OCI-LY1 (cell line): ENCODE measurements at regions not wholly inside any gene's neighbourhood (a gene's known extent, or its start where the extent isn't known, plus 50 kb on each side); places are given as distances from the start of the nearest gene placed in this dataset.

Experiments used
- H2AFZ ChIP-seq: fragments of 200-600 bp; sonication (generic), shearing (Covaris generic); 2 replicates; pipeline ENCODE4 v1.6.0; 2014; ENCODE audit warnings: antibody characterized with exemption, mild to moderate bottlenecking, low read length
- H3F3A ChIP-seq: fragments of 200-600 bp; sonication (generic), shearing (Covaris generic); 2 replicates; pipeline ENCODE4 v1.6.0; 2014; ENCODE audit warnings: mild to moderate bottlenecking, antibody characterized with exemption, low read length, moderate library complexity; ENCODE audit not compliant: insufficient read depth
- H3K27ac ChIP-seq: fragments of 200-600 bp; sonication (generic); 2 replicates; pipeline ENCODE4 v1.5.1; 2014; ENCODE audit warnings: low read length, mixed run types, mild to moderate bottlenecking, low read depth; ENCODE audit not compliant: poor library complexity, severe bottlenecking
- H3K27me3 ChIP-seq: fragments of 200-600 bp; sonication (generic); 2 replicates; pipeline ENCODE4 v1.6.0; 2014; ENCODE audit warnings: antibody characterized with exemption, mild to moderate bottlenecking, low read length, moderate library complexity; ENCODE audit not compliant: insufficient read depth
- H3K36me3 ChIP-seq: fragments of 200-600 bp; sonication (generic); 2 replicates; pipeline ENCODE4 v1.6.1; 2014; ENCODE audit warnings: mild to moderate bottlenecking, antibody characterized with exemption, low read length, moderate library complexity, mixed read lengths; ENCODE audit not compliant: insufficient read depth
- H3K4me1 ChIP-seq: fragments of 200-600 bp; sonication (generic); 2 replicates; pipeline ENCODE4 v1.5.1; 2014; ENCODE audit warnings: mild to moderate bottlenecking, low read length, moderate library complexity; ENCODE audit not compliant: insufficient read depth, severe bottlenecking
- H3K4me2 ChIP-seq: fragments of 200-600 bp; sonication (generic), shearing (Covaris generic); 2 replicates; pipeline ENCODE4 v1.6.1; 2014; ENCODE audit warnings: low read length
- H3K4me3 ChIP-seq: fragments of 200-600 bp; sonication (generic); 2 replicates; pipeline ENCODE4 v1.5.1; 2014; ENCODE audit warnings: low read length, low read depth, mild to moderate bottlenecking, mixed read lengths; ENCODE audit not compliant: poor library complexity, severe bottlenecking
- H3K79me2 ChIP-seq: fragments of 200-600 bp; shearing (Covaris generic); 2 replicates; pipeline ENCODE4 v1.6.1; 2016; ENCODE audit warnings: mixed run types, low read length, mixed read lengths; ENCODE audit not compliant: insufficient read depth
- H3K9ac ChIP-seq: fragments of 200-600 bp; sonication (generic), shearing (Covaris generic); 2 replicates; pipeline ENCODE4 v1.6.1; 2014; ENCODE audit warnings: mild to moderate bottlenecking, low read length, mixed read lengths
- H3K9me2 ChIP-seq: fragments of 200-600 bp; sonication (generic), shearing (Covaris generic); 2 replicates; pipeline ENCODE4 v1.6.1; 2014; ENCODE audit warnings: low read depth, mild to moderate bottlenecking, low read length, mixed read lengths
- H3K9me3 ChIP-seq: fragments of 200-600 bp; shearing (Covaris generic); 2 replicates; pipeline ENCODE4 v1.6.1; 2014; ENCODE audit warnings: low read length, mixed read lengths
- H4K20me1 ChIP-seq: fragments of 200-600 bp; sonication (generic), shearing (Covaris generic); 2 replicates; pipeline ENCODE4 v1.6.0; 2016; ENCODE audit warnings: mild to moderate bottlenecking, low read length; ENCODE audit not compliant: insufficient read depth
- EZH2 ChIP-seq: fragments of 200-600 bp; sonication (generic), shearing (Covaris generic); IDR thresholded peaks from 2 replicates; pipeline ENCODE4 v1.8.0; 2017; ENCODE audit warnings: borderline replicate concordance, mixed run types, mild to moderate bottlenecking, antibody characterized with exemption, low read length, moderate library complexity, mixed read lengths
- TF ChIP-seq, protein P1 (sequence below): fragments of 200-600 bp; sonication (generic), shearing (Covaris generic); IDR thresholded peaks from 2 replicates; pipeline ENCODE4 v1.5.1; 2017; ENCODE audit warnings: mild to moderate bottlenecking, antibody characterized with exemption, low read length, moderate library complexity, mixed read lengths

DNA sequence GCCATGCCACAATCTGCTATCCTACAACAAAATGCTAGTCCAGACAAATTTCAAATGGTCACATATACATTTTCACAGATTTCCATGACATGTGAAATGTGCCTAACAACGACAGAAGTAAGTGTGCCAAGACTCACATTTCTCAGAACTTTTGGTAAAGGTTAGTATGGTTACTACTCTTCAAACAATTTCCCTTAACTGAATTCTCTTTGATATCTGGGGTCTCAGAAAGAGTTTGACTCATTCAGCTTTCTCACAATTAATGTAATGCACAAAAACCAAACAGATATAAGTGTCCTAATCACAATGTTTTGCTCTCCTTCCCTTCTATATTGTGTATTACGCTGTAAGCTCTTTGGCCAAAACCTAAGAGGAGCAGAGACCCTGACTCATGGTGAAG, 122.4 kb upstream of the LEF1 start:
- no peaks in the 10 kb centered on the region for H3K79me2 ChIP-seq
- no peaks in the 10 kb centered on the region for H3K9me2 ChIP-seq
- 0 out of 2 replicates have a peak, but pooled peaks cover 4% of the 10 kb centered on the region for H3K27me3 ChIP-seq
- H4K20me1 ChIP-seq, result no peaks in the 10 kb centered on the region
- H3K9ac ChIP-seq, result no peak overlapping the region
- no peaks in the 10 kb centered on the region for H3K4me1 ChIP-seq
- no peaks in the 10 kb centered on the region for H3K36me3 ChIP-seq
- no peak overlapping the region for H3K4me2 ChIP-seq
- no peak overlapping the region for H3K27ac ChIP-seq
- TF ChIP-seq EZH2, result no peak
- TF ChIP-seq, protein P1, sequence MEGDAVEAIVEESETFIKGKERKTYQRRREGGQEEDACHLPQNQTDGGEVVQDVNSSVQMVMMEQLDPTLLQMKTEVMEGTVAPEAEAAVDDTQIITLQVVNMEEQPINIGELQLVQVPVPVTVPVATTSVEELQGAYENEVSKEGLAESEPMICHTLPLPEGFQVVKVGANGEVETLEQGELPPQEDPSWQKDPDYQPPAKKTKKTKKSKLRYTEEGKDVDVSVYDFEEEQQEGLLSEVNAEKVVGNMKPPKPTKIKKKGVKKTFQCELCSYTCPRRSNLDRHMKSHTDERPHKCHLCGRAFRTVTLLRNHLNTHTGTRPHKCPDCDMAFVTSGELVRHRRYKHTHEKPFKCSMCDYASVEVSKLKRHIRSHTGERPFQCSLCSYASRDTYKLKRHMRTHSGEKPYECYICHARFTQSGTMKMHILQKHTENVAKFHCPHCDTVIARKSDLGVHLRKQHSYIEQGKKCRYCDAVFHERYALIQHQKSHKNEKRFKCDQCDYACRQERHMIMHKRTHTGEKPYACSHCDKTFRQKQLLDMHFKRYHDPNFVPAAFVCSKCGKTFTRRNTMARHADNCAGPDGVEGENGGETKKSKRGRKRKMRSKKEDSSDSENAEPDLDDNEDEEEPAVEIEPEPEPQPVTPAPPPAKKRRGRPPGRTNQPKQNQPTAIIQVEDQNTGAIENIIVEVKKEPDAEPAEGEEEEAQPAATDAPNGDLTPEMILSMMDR, result no peak
- no peak overlapping the region for H2AFZ ChIP-seq
- no peak overlapping the region for H3K4me3 ChIP-seq
- H3F3A ChIP-seq, result no peaks in the 10 kb centered on the region
- no peaks in the 10 kb centered on the region for H3K9me3 ChIP-seq

DNA sequence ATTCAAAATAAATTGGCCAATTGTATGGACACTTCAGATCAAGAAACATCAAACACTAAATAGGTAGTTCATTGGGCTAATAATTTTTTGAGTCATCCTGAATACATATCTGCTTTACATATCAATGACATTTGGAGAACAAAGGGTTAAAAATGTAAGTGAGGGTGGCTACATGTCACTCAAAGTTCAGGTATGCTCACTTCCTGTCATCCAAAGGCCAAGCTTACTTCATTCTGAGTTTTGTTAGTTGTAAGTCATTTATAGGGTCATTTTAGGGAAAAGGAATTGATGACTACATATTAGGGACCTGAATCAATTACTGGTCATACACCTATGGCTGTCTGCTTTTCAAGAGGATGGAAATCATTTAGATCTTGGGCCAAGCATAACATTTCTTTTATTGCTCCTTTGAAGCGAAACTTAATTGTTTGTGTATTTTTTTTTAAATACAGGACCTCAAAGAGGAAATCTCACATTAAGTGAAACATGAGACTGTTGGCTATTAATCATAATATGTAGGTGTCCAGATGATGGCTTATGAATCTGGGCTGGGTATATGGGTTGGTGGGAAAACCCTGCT, 119.2 kb upstream of the LEF1 start:
- TF ChIP-seq, protein P1, result no peak
- no peak for TF ChIP-seq EZH2
- H3K79me2 ChIP-seq, result no peaks in the 10 kb centered on the region
- H2AFZ ChIP-seq, result no peak overlapping the region

DNA sequence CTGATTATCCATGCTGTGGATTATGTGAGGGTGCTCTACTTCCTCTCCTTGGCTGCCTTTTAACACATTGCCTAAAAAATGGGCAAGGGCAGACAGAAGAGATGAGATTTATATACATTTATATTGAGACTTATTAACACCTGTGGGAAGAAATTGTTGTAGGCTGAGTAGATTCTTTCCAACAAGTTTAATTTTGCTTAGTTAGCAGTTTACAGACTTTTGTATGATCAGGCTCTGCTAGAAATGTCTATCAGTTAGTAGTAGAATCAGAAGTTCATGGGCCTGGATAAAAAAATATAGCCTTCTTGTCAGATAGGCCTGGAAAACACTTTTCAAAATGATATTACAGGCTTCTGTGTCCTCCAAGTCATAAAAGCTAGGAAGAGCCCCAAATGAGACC, 111.3 kb upstream of the LEF1 start:
- TF ChIP-seq, protein P1, result no peak
- no peak for TF ChIP-seq EZH2

More for the DNA sequence above, 119.2 kb upstream of the LEF1 start:
- H3K9me3 ChIP-seq, result no peaks in the 10 kb centered on the region
- H3K36me3 ChIP-seq, result no peaks in the 10 kb centered on the region
- no peak overlapping the region for H3K4me3 ChIP-seq
- no peak overlapping the region for H3K9ac ChIP-seq
- no peaks in the 10 kb centered on the region for H3K9me2 ChIP-seq
- no peaks in the 10 kb centered on the region for H3K4me1 ChIP-seq
- H4K20me1 ChIP-seq, result no peaks in the 10 kb centered on the region
- H3K4me2 ChIP-seq, result no peak overlapping the region
- no peak overlapping the region for H3K27ac ChIP-seq
- H3K27me3 ChIP-seq, result 0 out of 2 replicates have a peak, but pooled peaks cover 4% of the 10 kb centered on the region
- no peaks in the 10 kb centered on the region for H3F3A ChIP-seq

More for the DNA sequence above, 111.3 kb upstream of the LEF1 start:
- Histone ChIP-seq H3K9me3 (no peaks in the 10 kb centered on the region), H3K4me1 (no peaks in the 10 kb centered on the region), H3K9me2 (no peaks in the 10 kb centered on the region), H3F3A (no peaks in the 10 kb centered on the region), H3K27ac (no peak overlapping the region), H3K36me3 (no peaks in the 10 kb centered on the region), H3K4me2 (no peak overlapping the region), H3K79me2 (no peaks in the 10 kb centered on the region), H3K9ac (no peak overlapping the region), H3K4me3 (no peak overlapping the region), H2AFZ (no peak overlapping the region), H4K20me1 (no peaks in the 10 kb centered on the region), H3K27me3 (no peaks in the 10 kb centered on the region)
